H1 (cell line): ENCODE measurements at regions not wholly inside any gene's neighbourhood (a gene's known extent, or its start where the extent isn't known, plus 50 kb on each side); places are given as distances from the start of the nearest gene placed in this dataset.

Experiments used
- CTCF ChIA-PET: fragments of 300-600 bp; sonication (Branson Sonifier 250); formaldehyde crosslinking; loops from one replicate; lab custom pipeline; 2021; ENCODE audit not compliant: partially characterized antibody; lab: Charles Lee
- POLR2A ChIA-PET: fragments of 300-600 bp; sonication (Branson Sonifier 250); formaldehyde crosslinking; loops from one replicate; lab custom pipeline; 2021; ENCODE audit warnings: inconsistent platforms; ENCODE audit not compliant: partially characterized antibody; lab: Charles Lee
- DNase-seq, 2 experiments: peaks; one replicate each; pipeline versions ENCODE4 v3.0.0 to v3.0.0-alpha.2; 2010 to 2022; ENCODE audit warnings: low spot score in 2 of 2, low read depth in 1 of 2, mixed read lengths in 1 of 2
- FAIRE-seq: peaks from 2 replicates; lab custom pipeline; 2011; peaks lifted over from hg19 to GRCh38; lab: Jason Lieb, UNC
- H2AFZ ChIP-seq: 2 replicates; pipeline ENCODE4 v1.8.1; 2012; ENCODE audit warnings: low read length, inconsistent platforms
- H2AK5ac ChIP-seq: 2 replicates; pipeline ENCODE4 v1.6.1; 2013; ENCODE audit warnings: low read depth, low read length
- H2BK120ac ChIP-seq: replicated peaks from 2 replicates; pipeline ENCODE3; 2013; ENCODE audit warnings: low read depth, low read length, inconsistent platforms
- H2BK12ac ChIP-seq: 2 replicates; pipeline ENCODE4 v1.6.1; 2013; ENCODE audit warnings: low read depth, low read length
- H2BK15ac ChIP-seq: 2 replicates; pipeline ENCODE4 v1.6.1; 2013; ENCODE audit warnings: low read length
- H2BK20ac ChIP-seq: 2 replicates; pipeline ENCODE4 v1.6.1; 2013; ENCODE audit warnings: low read length
- H2BK5ac ChIP-seq: 2 replicates; pipeline ENCODE4 v1.6.1; 2013; ENCODE audit warnings: low read depth, low read length
- H3K14ac ChIP-seq: 2 replicates; pipeline ENCODE4 v1.6.1; 2013; ENCODE audit warnings: inconsistent platforms; ENCODE audit not compliant: insufficient read length
- H3K18ac ChIP-seq: 2 replicates; pipeline ENCODE4 v1.6.1; 2013; ENCODE audit warnings: low read length; ENCODE audit errors: extremely low read depth
- H3K23ac ChIP-seq: 2 replicates; pipeline ENCODE4 v1.6.1; 2013; ENCODE audit warnings: inconsistent platforms; ENCODE audit not compliant: insufficient read length
- H3K23me2 ChIP-seq: 2 replicates; pipeline ENCODE4 v1.6.1; 2013; ENCODE audit warnings: low read depth, low read length
- H3K27ac ChIP-seq: 2 replicates; pipeline ENCODE4 v1.6.1; 2011; ENCODE audit warnings: low read depth, low read length, inconsistent platforms
- H3K27me3 ChIP-seq, 4 experiments: replicated peaks in 1 of 4; 1 replicate in 1 of 4; 2 replicates in 3 of 4; pipeline versions ENCODE4 v1.6.1 to v1.8.1; 2011 to 2013; ENCODE audit warnings: low read length in 3 of 4, mild to moderate bottlenecking in 3 of 4, inconsistent platforms in 2 of 4, mixed read lengths in 2 of 4, moderate library complexity in 1 of 4; ENCODE audit not compliant: control insufficient read depth in 3 of 4, insufficient read depth in 3 of 4; ENCODE audit errors: extremely low read depth in 1 of 4
- H3K36me3 ChIP-seq, 4 experiments: 2 replicates each; pipeline versions ENCODE4 v1.6.1 to v1.8.1; 2011 to 2013; ENCODE audit warnings: mild to moderate bottlenecking in 4 of 4, low read length in 3 of 4, moderate library complexity in 2 of 4, control low read depth in 1 of 4, inconsistent platforms in 1 of 4; ENCODE audit not compliant: insufficient read depth in 4 of 4, control insufficient read depth in 2 of 4
- H3K4ac ChIP-seq: replicated peaks from 2 replicates; pipeline ENCODE3; 2013; ENCODE audit warnings: low read length, low read depth, mixed read lengths, inconsistent platforms; ENCODE audit not compliant: insufficient read length
- H3K4me1 ChIP-seq, 4 experiments: replicated peaks in 1 of 4; 1 replicate in 1 of 4; 2 replicates in 3 of 4; pipeline versions ENCODE4 v1.6.1 to v1.8.1; 2011 to 2013; ENCODE audit warnings: low read length in 3 of 4, inconsistent platforms in 2 of 4, mixed read lengths in 1 of 4; ENCODE audit not compliant: insufficient read depth in 4 of 4, control insufficient read depth in 3 of 4
- H3K4me2 ChIP-seq, 2 experiments: 2 replicates each; pipeline versions ENCODE4 v1.6.1 to v1.8.1; 2011 to 2013; ENCODE audit warnings: low read depth in 2 of 2, low read length in 2 of 2, control low read depth in 1 of 2, inconsistent platforms in 1 of 2, mild to moderate bottlenecking in 1 of 2; ENCODE audit not compliant: insufficient read depth in 1 of 2
- H3K4me3 ChIP-seq, 4 experiments: fragments of 200-600, 300-600 bp in 1 of 4; sonication (generic), shearing (Covaris generic), sonication (Bioruptor Twin) in 1 of 4; 2 replicates each; pipeline versions ENCODE4 v1.5.1 to v1.8.1; 2011 to 2016; ENCODE audit warnings: low read length in 4 of 4, low read depth in 3 of 4, control low read depth in 2 of 4, inconsistent platforms in 2 of 4, mild to moderate bottlenecking in 2 of 4, mixed read lengths in 1 of 4, moderate library complexity in 1 of 4; ENCODE audit not compliant: insufficient read depth in 2 of 4; ENCODE audit errors: extremely low read depth in 1 of 4
- H3K56ac ChIP-seq: replicated peaks from 2 replicates; pipeline ENCODE3; 2013; ENCODE audit warnings: low read depth, mild to moderate bottlenecking, mixed read lengths, low read length, inconsistent platforms; ENCODE audit not compliant: insufficient read length
- H3K79me1 ChIP-seq: 2 replicates; pipeline ENCODE4 v1.6.1; 2013; ENCODE audit warnings: low read depth, low read length, control low read depth
- H3K79me2 ChIP-seq, 2 experiments: 2 replicates each; pipeline versions ENCODE4 v1.6.1 to v1.8.1; 2012 to 2013; ENCODE audit warnings: low read length in 2 of 2, mild to moderate bottlenecking in 2 of 2, inconsistent platforms in 1 of 2; ENCODE audit not compliant: insufficient read depth in 2 of 2, control insufficient read depth in 1 of 2
- H3K9ac ChIP-seq, 4 experiments: replicated peaks in 1 of 4; 1 replicate in 1 of 4; 2 replicates in 3 of 4; pipeline versions ENCODE4 v1.6.1 to v1.8.1; 2011 to 2013; ENCODE audit warnings: low read depth in 3 of 4, low read length in 3 of 4, control low read depth in 2 of 4, mild to moderate bottlenecking in 2 of 4, moderate library complexity in 2 of 4, inconsistent platforms in 1 of 4; ENCODE audit errors: extremely low read depth in 1 of 4
- H3K9me3 ChIP-seq, 2 experiments: 2 replicates each; pipeline versions ENCODE4 v1.6.1 to v1.8.1; 2012 to 2013; ENCODE audit warnings: mild to moderate bottlenecking in 2 of 2, moderate library complexity in 2 of 2, control low read depth in 1 of 2, inconsistent platforms in 1 of 2, low read depth in 1 of 2, low read length in 1 of 2, mixed read lengths in 1 of 2; ENCODE audit not compliant: insufficient read depth in 2 of 2
- H4K20me1 ChIP-seq, 2 experiments: replicated peaks in 1 of 2; 2 replicates each; pipeline versions ENCODE3 to v1.8.1; 2011 to 2013; ENCODE audit warnings: inconsistent platforms in 2 of 2, low read length in 2 of 2, mild to moderate bottlenecking in 1 of 2; ENCODE audit not compliant: insufficient read depth in 2 of 2, control insufficient read depth in 1 of 2
- H4K5ac ChIP-seq: 2 replicates; pipeline ENCODE4 v1.6.1; 2013; ENCODE audit warnings: low read length, low read depth, mixed read lengths, inconsistent platforms; ENCODE audit not compliant: insufficient read length
- H4K8ac ChIP-seq: 2 replicates; pipeline ENCODE4 v1.8.0; 2013; ENCODE audit warnings: mild to moderate bottlenecking, moderate library complexity, low read length, inconsistent platforms; ENCODE audit not compliant: insufficient read depth; ENCODE audit errors: extremely low read depth
- H4K91ac ChIP-seq: replicated peaks from 2 replicates; pipeline ENCODE3; 2013; ENCODE audit warnings: low read length, mixed read lengths, inconsistent platforms; ENCODE audit not compliant: insufficient read length
- EZH2 ChIP-seq: fragments of 200-600 bp; sonication (generic); IDR thresholded peaks from 2 replicates; pipeline ENCODE4 v1.7.1; 2012; ENCODE audit warnings: low read depth, mild to moderate bottlenecking, moderate library complexity, low read length, inconsistent platforms; ENCODE audit not compliant: severe bottlenecking
- NRF1 ChIP-seq: IDR thresholded peaks from 2 replicates; pipeline ENCODE4 v1.6.1; 2011; ENCODE audit warnings: mild to moderate bottlenecking, low read depth, low read length, improper control_type of control experiment
- TAF7 ChIP-seq: optimal IDR thresholded peaks from 2 replicates; pipeline ENCODE3; 2011; ENCODE audit warnings: low read depth, mild to moderate bottlenecking, inconsistent platforms, low read length, moderate library complexity, borderline replicate concordance
- WGBS, 2 experiments: shearing (Covaris generic) in 1 of 2; methylation state at CpG; one replicate each; pipeline versions ENCODE4 v1.1.6 to v1.1.7; 2013 to 2015; ENCODE audit warnings: low lambda C conversion rate in 2 of 2, mixed read lengths in 2 of 2, inconsistent platforms in 1 of 2, low coverage in 1 of 2, missing lambda C conversion rate in 1 of 2; ENCODE audit not compliant: insufficient replicate concordance in 2 of 2, insufficient coverage in 1 of 2, insufficient read length in 1 of 2; ENCODE audit errors: extremely low coverage in 1 of 2, missing lambda C conversion rate in 1 of 2; 5-methylcytosine and 5-hydroxymethylcytosine counted together

- FAIRE-seq, result no peak
- no peaks in the 10 kb centered on the region for H3K9me3 ChIP-seq
- CTCF ChIA-PET, result interaction anchor here (2.1 kb wide), 1 partner anchor 10 kb away, joined by 5 read pairs; no protein-coding TSS in a partner anchor
- no peak for TF ChIP-seq NRF1
- no peak for TF ChIP-seq TAF7
- no peak for TF ChIP-seq EZH2
These were observed 505.8 kb upstream of the ADAMTS16 start for GRCh38 chr5:4634342-4634741.

More at GRCh38 chr5:4634342-4634741, 505.8 kb upstream of the ADAMTS16 start:
- no peak overlapping the region for H4K91ac ChIP-seq
- H2BK120ac ChIP-seq, result no peak overlapping the region
- H4K5ac ChIP-seq, result no peak overlapping the region
- no peaks in the 10 kb centered on the region for H3K79me1 ChIP-seq
- H2BK12ac ChIP-seq, result no peak overlapping the region
- POLR2A ChIA-PET, result no interaction called here
- DNase-seq, result no peak
- H3K4me2 ChIP-seq, result no peak overlapping the region
- no peak overlapping the region for H2AFZ ChIP-seq
- no peak overlapping the region for H2BK5ac ChIP-seq
- H3K27ac ChIP-seq, result no peak overlapping the region
- peaks cover 0 to 2% (median 0%) of the 10 kb centered on the region in 4 experiments; a peak in 1 of 7 replicates for H3K4me1 ChIP-seq
- H3K79me2 ChIP-seq, result no peaks in the 10 kb centered on the region
- H2AK5ac ChIP-seq, result no peak overlapping the region
- H3K9ac ChIP-seq, result no peak overlapping the region
- no peak overlapping the region for H3K14ac ChIP-seq
- no peaks in the 10 kb centered on the region for H3K23me2 ChIP-seq
- H3K18ac ChIP-seq, result no peak overlapping the region
- H3K36me3 ChIP-seq, result no peaks in the 10 kb centered on the region
- no peak overlapping the region for H3K56ac ChIP-seq
- no peaks in the 10 kb centered on the region for H3K27me3 ChIP-seq
- no peak overlapping the region for H2BK20ac ChIP-seq
- no peak overlapping the region for H3K4me3 ChIP-seq
- H4K8ac ChIP-seq, result no peak overlapping the region
- no peak overlapping the region for H3K4ac ChIP-seq
- WGBS, 2 experiments, result 83% methylated on average over 2 of the region's 2 CpGs; no CpG with 5 or more reads in 1 of the 2 experiments
- H2BK15ac ChIP-seq, result no peak overlapping the region
- no peak overlapping the region for H3K23ac ChIP-seq
- no peaks in the 10 kb centered on the region for H4K20me1 ChIP-seq
